ENCODE measurements at regions not wholly inside any gene's neighbourhood (a gene's known extent, or its start where the extent isn't known, plus 50 kb on each side); places are given as distances from the start of the nearest gene placed in this dataset.
"Not testable (repeated sequence)": the region's sequence is repeated elsewhere in the genome, so short reads cannot be mapped to it uniquely, and the experiment has no call there.

- DNase-seq: no peak
Observed at GRCh38 chr5:18489703-18490102, 855.4 kb downstream of the TAF11L14 start.

- no peak for DNase-seq
Observed at GRCh38 chr5:18491349-18491748, 857.1 kb downstream of the TAF11L14 start.

- DNase-seq: no peak
Observed at GRCh38 chr5:18495157-18495556, 860.9 kb downstream of the TAF11L14 start.

- no peak for DNase-seq
Observed at GRCh38 chr5:18496041-18496440, 861.8 kb downstream of the TAF11L14 start.

GRCh38 chr5:18497089-18497488 lies 862.8 kb downstream of the TAF11L14 start:
- DNase-seq: no peak

- no peak for DNase-seq
Observed at GRCh38 chr5:18503797-18504328, 869.6 kb downstream of the TAF11L14 start.

- no peak for DNase-seq
Observed at GRCh38 chr5:18507114-18507513, 872.9 kb downstream of the TAF11L14 start.

- no peak for DNase-seq
Observed at GRCh38 chr5:18517641-18518380, 883.6 kb downstream of the TAF11L14 start.

GRCh38 chr5:18523380-18523779 lies 889.1 kb downstream of the TAF11L14 start:
- DNase-seq: no peak

- DNase-seq: no peak
Observed at GRCh38 chr5:18526792-18527405, 892.6 kb downstream of the TAF11L14 start.

- DNase-seq: no peak
Observed at GRCh38 chr5:18533137-18533536, 898.9 kb downstream of the TAF11L14 start.

- no peak for DNase-seq
Observed at GRCh38 chr5:18534119-18534518, 899.9 kb downstream of the TAF11L14 start.

GRCh38 chr5:18535753-18536152 lies 901.5 kb downstream of the TAF11L14 start:
- not testable (repeated sequence) for DNase-seq

GRCh38 chr5:18544421-18544820 lies 910.2 kb downstream of the TAF11L14 start:
- DNase-seq: no peak

- no peak for DNase-seq
Observed at GRCh38 chr5:18546591-18546990, 912.3 kb downstream of the TAF11L14 start.

GRCh38 chr5:18551716-18552115 lies 917.5 kb downstream of the TAF11L14 start:
- DNase-seq: no peak

- no peak for DNase-seq
Observed at GRCh38 chr5:18553269-18553668, 919.0 kb downstream of the TAF11L14 start.

- DNase-seq: no peak
Observed at GRCh38 chr5:18560602-18561001, 926.3 kb downstream of the TAF11L14 start.

GRCh38 chr5:18563853-18564252 lies 929.6 kb downstream of the TAF11L14 start:
- no peak for DNase-seq

GRCh38 chr5:18566671-18567070 lies 932.4 kb downstream of the TAF11L14 start:
- DNase-seq: no peak

GRCh38 chr5:18576586-18576985 lies 942.3 kb downstream of the TAF11L14 start:
- DNase-seq: no peak

GRCh38 chr5:18601185-18601584 lies 966.9 kb downstream of the TAF11L14 start:
- DNase-seq: no peak

- no peak for DNase-seq
Observed at GRCh38 chr5:18602402-18602801, 968.1 kb downstream of the TAF11L14 start.

- DNase-seq: no peak
Observed at GRCh38 chr5:18605186-18605585, 970.9 kb downstream of the TAF11L14 start.

Measured in activated T-cell treated with anti-CD3 and anti-CD28 coated beads for 4 hours (primary cell).